GM10266 (cell line): ENCODE measurements at regions not wholly inside any gene's neighbourhood (a gene's known extent, or its start where the extent isn't known, plus 50 kb on each side); places are given as distances from the start of the nearest gene placed in this dataset.
"Not testable (repeated sequence)": the region's sequence is repeated elsewhere in the genome, so short reads cannot be mapped to it uniquely, and the experiment has no call there.

Source experiments
- DNase-seq: peaks from one replicate; pipeline ENCODE4 v3.0.0; 2012; ENCODE audit errors: extremely low spot score
- CTCF ChIP-seq: IDR thresholded peaks from 2 replicates; pipeline ENCODE4 v1.5.1; 2012; ENCODE audit warnings: mild to moderate bottlenecking, low read depth; ENCODE audit not compliant: control insufficient read depth, insufficient read depth; ENCODE audit errors: missing control alignments

- DNase-seq: no peak
- TF ChIP-seq CTCF: no peak
Observed at GRCh38 chr6:168992446-168993144, 261.1 kb downstream of the THBS2 start.

GRCh38 chr6:168991695-168992094 lies 262.0 kb downstream of the THBS2 start:
- not testable (repeated sequence) for DNase-seq

GRCh38 chr6:168990019-168990751 lies 263.5 kb downstream of the THBS2 start:
- DNase-seq: no peak
- no peak for TF ChIP-seq CTCF

- TF ChIP-seq CTCF: no peak
- DNase-seq: no peak
Observed at GRCh38 chr6:168989421-168989820, 264.2 kb downstream of the THBS2 start.

GRCh38 chr6:168988801-168989200 lies 264.8 kb downstream of the THBS2 start:
- DNase-seq: no peak

DNA sequence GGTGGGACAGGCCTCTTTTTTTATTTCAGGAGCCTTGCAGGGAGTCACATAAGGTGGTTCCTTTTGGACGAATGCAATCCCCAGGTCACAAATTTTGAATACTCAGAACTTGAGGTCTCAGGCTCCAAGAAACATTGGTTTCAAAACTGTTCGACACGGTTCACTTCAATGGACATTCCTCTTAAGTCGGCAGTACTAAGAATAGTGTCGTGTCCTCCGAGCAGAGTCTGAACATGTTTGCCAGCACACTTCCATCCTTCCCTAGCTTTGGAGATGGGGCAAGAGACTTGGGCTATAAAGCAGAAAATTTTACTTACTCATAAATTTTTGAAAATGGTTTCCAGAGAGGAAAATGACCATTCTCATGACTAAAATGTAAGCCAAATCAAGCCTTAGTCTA lies 265.4 kb downstream of the THBS2 start:
- no peak for TF ChIP-seq CTCF
- DNase-seq: no peak

More at GRCh38 chr6:168988801-168989200, 264.8 kb downstream of the THBS2 start:
- no peak for TF ChIP-seq CTCF

DNA sequence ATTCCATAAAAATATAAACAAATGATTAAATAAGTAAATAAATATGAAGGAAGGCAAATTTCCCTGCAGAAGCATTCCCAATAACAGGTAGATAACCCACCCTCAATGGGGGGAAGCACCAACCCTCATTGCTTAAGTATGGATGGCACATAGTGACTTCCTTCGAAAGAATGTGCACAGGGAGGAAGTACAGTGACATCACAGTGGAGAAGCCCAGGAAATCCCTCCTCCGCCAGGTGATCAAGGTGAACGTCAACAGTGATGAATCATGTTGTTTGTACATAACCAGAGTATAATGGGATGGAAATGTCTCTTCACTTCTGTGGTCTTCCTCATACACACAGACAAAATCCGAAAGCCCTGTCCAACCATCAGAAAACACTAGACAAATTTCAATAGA lies 267.9 kb downstream of the THBS2 start:
- no peak for DNase-seq
- TF ChIP-seq CTCF: no peak

GRCh38 chr6:168983925-168984324 lies 269.7 kb downstream of the THBS2 start:
- TF ChIP-seq CTCF: no peak

More at GRCh38 chr6:168983925-168984324, 269.7 kb downstream of the THBS2 start:
- DNase-seq: no peak
